ENCODE measurements at regions not wholly inside any gene's neighbourhood (a gene's known extent, or its start where the extent isn't known, plus 50 kb on each side); places are given as distances from the start of the nearest gene placed in this dataset.

DNA sequence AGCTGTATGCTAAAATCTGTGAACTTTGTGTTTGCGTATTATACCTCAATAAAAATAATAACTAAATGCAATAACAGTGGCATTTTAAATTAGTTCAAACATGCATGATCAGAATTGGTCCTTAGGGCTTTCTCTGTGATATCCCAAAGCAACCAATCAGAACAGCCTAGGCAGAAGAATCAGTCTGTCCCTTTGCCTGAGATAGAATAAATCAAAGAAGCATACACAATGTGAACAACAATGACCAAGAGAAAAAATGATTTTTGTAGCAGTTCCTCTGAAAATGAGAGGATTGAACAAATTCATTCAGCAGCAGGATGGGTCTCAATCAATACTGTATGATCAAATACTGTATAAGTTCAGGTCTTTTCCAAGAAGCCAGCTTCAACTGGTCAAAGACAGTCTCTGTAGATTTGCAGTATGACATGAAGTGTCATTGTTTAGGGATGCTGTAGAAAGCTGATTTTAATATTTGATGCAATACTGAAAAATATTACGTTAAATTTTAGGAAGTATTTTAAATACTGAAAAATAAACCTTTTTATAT lies 1071.6 kb downstream of the AGBL1 start:
- DNase-seq (ENCODE audit: low spot score) = no peak

- no peak for DNase-seq (ENCODE audit: low spot score)
Measured at GRCh38 chr15:87145696-87146095, 1066.0 kb downstream of the AGBL1 start.

GRCh38 chr15:87144775-87145174 lies 1065.1 kb downstream of the AGBL1 start:
- DNase-seq (ENCODE audit: low spot score) = no peak

GRCh38 chr15:87142096-87142495 lies 1062.4 kb downstream of the AGBL1 start:
- DNase-seq (ENCODE audit: low spot score) = no peak

DNA sequence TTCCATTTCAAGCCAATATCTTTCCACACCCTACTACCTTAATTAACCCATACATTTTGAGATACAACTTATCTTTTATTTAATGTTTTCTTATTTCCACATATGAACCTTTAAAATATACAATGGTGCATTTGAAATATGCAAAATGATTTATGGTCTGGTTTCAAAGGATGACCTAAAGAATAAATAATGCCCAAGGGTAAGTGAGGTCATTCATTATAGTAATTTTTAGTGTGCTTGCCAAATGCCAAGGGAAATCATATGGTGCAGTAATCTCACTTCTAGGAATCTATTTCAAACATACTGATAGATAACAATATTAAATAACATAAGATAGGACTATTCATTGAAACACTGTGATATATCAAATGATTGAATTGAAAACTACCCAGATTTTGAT lies 1055.4 kb downstream of the AGBL1 start:
- no peak for DNase-seq (ENCODE audit: low spot score)

- DNase-seq (ENCODE audit: low spot score) = no peak
Measured at GRCh38 chr15:87133704-87134103, 1054.0 kb downstream of the AGBL1 start.

- DNase-seq (ENCODE audit: low spot score) = no peak
Measured at GRCh38 chr15:87131067-87131466, 1051.4 kb downstream of the AGBL1 start.

DNA sequence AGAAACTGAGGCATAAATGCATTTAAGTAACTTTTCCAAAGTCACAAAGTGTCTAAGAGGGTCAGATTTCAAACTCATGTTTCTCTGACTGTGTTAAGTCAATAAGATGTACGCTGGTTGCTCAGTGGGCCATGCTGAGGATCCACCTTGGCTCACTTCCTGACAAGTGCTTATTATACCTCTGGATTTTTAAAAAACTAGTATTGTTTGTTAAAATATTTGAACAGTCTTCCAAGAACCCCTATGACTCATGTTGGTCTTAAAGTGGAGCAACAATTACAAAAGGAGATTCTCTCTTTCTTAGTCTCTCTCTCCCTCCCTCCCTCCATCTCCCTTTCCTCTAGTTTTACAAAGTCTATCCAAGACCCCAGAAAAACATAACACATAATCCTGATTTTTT lies 1050.2 kb downstream of the AGBL1 start:
- no peak for DNase-seq (ENCODE audit: low spot score)

GRCh38 chr15:87123676-87124382 lies 1044.2 kb downstream of the AGBL1 start:
- DNase-seq (ENCODE audit: low spot score) = no peak

DNA sequence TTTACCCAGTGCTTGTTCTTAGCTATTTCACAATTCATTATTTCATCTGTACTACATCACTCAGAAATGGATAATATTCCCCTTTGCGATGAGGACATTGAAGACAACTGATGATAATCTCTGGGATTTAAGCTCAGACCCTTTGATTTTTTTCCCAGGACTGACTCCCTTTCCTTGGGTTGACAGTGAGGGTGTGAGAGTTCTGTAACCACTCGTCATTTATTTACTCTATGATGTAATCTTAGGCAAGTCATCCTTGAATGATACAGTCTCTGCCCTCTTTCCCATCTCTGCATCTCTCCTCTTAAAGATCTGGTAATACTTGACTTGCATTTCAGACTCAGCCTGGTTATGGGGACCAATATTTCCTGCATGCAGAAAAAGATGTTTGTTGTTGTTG lies 1041.7 kb downstream of the AGBL1 start:
- DNase-seq (ENCODE audit: low spot score) = no peak

GRCh38 chr15:87120555-87120954 lies 1040.9 kb downstream of the AGBL1 start:
- DNase-seq (ENCODE audit: low spot score) = no peak

DNA sequence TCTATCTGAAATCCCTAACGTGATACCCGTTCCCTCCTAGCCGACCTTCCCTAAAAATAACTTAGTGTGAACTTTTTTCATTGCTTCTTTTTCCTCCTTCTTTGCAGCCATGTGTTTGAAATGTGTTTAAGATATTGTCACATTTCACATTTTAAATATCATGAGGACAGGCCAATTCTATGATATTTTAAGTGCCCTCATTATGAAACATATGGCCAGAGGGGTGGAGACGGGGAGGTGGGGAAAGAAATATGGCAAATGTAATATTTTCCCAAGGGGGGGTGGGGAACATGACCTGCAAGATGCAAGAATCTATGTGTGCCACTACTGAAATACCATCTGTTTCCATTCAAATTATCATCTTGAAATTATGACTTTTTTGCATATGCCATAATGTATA lies 1039.2 kb downstream of the AGBL1 start:
- no peak for DNase-seq (ENCODE audit: low spot score)

- no peak for DNase-seq (ENCODE audit: low spot score)
Measured at GRCh38 chr15:87118435-87118834, 1038.8 kb downstream of the AGBL1 start.

GRCh38 chr15:87115795-87116194 lies 1036.1 kb downstream of the AGBL1 start:
- no peak for DNase-seq (ENCODE audit: low spot score)

GRCh38 chr15:87099916-87100315 lies 1020.2 kb downstream of the AGBL1 start:
- no peak for DNase-seq (ENCODE audit: low spot score)

GRCh38 chr15:87089551-87089950 lies 1009.9 kb downstream of the AGBL1 start:
- no peak for DNase-seq (ENCODE audit: low spot score)

- no peak for DNase-seq (ENCODE audit: low spot score)
Measured at GRCh38 chr15:87083201-87083600, 1003.5 kb downstream of the AGBL1 start.

GRCh38 chr15:87082581-87082980 lies 1002.9 kb downstream of the AGBL1 start:
- DNase-seq (ENCODE audit: low spot score) = no peak

GRCh38 chr15:87080547-87080946 lies 1000.9 kb downstream of the AGBL1 start:
- no peak for DNase-seq (ENCODE audit: low spot score)
